Liver (tissue), 3 donors: ENCODE measurements at regions not wholly inside any gene's neighbourhood (a gene's known extent, or its start where the extent isn't known, plus 50 kb on each side); places are given as distances from the start of the nearest gene placed in this dataset.

Experiments
- HNF4A ChIP-seq, 2 donors: conservative IDR thresholded peaks; 2 replicates each; pipeline ENCODE4 v1.6.1; 2016; ENCODE audit warnings: antibody characterized with exemption in 2 of 2, mild to moderate bottlenecking in 2 of 2
- JUND ChIP-seq, 2 donors: IDR thresholded peaks; 2 replicates each; pipeline ENCODE4 v1.6.1; 2016; ENCODE audit warnings: antibody characterized with exemption in 2 of 2
- NR2F2 ChIP-seq: IDR thresholded peaks from 2 replicates; pipeline ENCODE4 v1.6.1; 2016; ENCODE audit warnings: antibody characterized with exemption
- RAD21 ChIP-seq, 2 donors: IDR thresholded peaks; 2 replicates each; pipeline ENCODE4 v1.6.1; 2016; ENCODE audit warnings: antibody characterized with exemption in 2 of 2, mild to moderate bottlenecking in 2 of 2
- TAF1 ChIP-seq: conservative IDR thresholded peaks from 2 replicates; pipeline ENCODE4 v1.6.1; 2016; ENCODE audit warnings: antibody characterized with exemption, mild to moderate bottlenecking
- YY1 ChIP-seq: IDR thresholded peaks from 2 replicates; pipeline ENCODE4 v1.6.1; 2016; ENCODE audit warnings: antibody characterized with exemption, mild to moderate bottlenecking
- TF ChIP-seq, protein P1 (sequence below): fragments of 150-350 bp; IDR thresholded peaks from 2 replicates; pipeline ENCODE4 v1.5.1; 2017; ENCODE audit warnings: improper control_type of control experiment, low read depth, low read length; ENCODE audit not compliant: missing input control
- TF ChIP-seq, protein P2 (sequence below): IDR thresholded peaks from 2 replicates; pipeline ENCODE4 v1.6.1; 2016; ENCODE audit warnings: antibody characterized with exemption
- TF ChIP-seq, protein P3 (sequence below): IDR thresholded peaks from 2 replicates; pipeline ENCODE4 v1.6.1; 2016; ENCODE audit warnings: antibody characterized with exemption
- TF ChIP-seq, protein P4 (sequence below): IDR thresholded peaks from 2 replicates; pipeline ENCODE4 v1.6.1; 2016; ENCODE audit warnings: antibody characterized with exemption, mild to moderate bottlenecking
- donor health status: healthy.
- donor health status: healthy.

DNA sequence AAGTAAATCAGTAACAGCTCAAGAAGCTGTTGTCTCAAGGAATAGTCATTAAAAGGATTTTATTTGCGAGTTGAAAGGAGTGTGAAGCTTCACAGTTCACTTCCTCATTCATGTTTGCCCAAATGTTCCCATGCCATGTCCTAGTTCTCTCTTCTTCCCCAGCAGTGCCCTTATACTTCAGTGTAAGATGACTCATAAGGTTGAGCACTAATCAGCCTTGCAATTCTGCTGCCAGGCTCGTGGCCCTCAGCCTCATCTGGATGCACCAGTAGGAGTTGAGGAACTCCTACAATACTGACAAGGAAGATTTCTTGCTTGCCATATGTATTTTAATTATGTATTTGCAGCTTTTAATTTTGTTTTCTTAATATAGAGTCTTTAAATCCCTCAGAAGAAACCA lies 1980.4 kb downstream of the SUCLG1 start:
- TF ChIP-seq, protein P1, sequence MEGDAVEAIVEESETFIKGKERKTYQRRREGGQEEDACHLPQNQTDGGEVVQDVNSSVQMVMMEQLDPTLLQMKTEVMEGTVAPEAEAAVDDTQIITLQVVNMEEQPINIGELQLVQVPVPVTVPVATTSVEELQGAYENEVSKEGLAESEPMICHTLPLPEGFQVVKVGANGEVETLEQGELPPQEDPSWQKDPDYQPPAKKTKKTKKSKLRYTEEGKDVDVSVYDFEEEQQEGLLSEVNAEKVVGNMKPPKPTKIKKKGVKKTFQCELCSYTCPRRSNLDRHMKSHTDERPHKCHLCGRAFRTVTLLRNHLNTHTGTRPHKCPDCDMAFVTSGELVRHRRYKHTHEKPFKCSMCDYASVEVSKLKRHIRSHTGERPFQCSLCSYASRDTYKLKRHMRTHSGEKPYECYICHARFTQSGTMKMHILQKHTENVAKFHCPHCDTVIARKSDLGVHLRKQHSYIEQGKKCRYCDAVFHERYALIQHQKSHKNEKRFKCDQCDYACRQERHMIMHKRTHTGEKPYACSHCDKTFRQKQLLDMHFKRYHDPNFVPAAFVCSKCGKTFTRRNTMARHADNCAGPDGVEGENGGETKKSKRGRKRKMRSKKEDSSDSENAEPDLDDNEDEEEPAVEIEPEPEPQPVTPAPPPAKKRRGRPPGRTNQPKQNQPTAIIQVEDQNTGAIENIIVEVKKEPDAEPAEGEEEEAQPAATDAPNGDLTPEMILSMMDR: no peak
- TF ChIP-seq YY1: no peak
- TF ChIP-seq RAD21 (IDR thresholded peaks at IDR 0.05): no peak
- TF ChIP-seq, protein P2, sequence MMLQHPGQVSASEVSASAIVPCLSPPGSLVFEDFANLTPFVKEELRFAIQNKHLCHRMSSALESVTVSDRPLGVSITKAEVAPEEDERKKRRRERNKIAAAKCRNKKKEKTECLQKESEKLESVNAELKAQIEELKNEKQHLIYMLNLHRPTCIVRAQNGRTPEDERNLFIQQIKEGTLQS: no peak
- no peak for TF ChIP-seq TAF1
- no peak for TF ChIP-seq HNF4A (conservative IDR thresholded peaks at IDR 0.05)
- TF ChIP-seq, protein P3, sequence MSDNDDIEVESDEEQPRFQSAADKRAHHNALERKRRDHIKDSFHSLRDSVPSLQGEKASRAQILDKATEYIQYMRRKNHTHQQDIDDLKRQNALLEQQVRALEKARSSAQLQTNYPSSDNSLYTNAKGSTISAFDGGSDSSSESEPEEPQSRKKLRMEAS: no peak
- TF ChIP-seq NR2F2: no peak
- no peak for TF ChIP-seq JUND (IDR thresholded peaks at IDR 0.05)
- TF ChIP-seq, protein P4, sequence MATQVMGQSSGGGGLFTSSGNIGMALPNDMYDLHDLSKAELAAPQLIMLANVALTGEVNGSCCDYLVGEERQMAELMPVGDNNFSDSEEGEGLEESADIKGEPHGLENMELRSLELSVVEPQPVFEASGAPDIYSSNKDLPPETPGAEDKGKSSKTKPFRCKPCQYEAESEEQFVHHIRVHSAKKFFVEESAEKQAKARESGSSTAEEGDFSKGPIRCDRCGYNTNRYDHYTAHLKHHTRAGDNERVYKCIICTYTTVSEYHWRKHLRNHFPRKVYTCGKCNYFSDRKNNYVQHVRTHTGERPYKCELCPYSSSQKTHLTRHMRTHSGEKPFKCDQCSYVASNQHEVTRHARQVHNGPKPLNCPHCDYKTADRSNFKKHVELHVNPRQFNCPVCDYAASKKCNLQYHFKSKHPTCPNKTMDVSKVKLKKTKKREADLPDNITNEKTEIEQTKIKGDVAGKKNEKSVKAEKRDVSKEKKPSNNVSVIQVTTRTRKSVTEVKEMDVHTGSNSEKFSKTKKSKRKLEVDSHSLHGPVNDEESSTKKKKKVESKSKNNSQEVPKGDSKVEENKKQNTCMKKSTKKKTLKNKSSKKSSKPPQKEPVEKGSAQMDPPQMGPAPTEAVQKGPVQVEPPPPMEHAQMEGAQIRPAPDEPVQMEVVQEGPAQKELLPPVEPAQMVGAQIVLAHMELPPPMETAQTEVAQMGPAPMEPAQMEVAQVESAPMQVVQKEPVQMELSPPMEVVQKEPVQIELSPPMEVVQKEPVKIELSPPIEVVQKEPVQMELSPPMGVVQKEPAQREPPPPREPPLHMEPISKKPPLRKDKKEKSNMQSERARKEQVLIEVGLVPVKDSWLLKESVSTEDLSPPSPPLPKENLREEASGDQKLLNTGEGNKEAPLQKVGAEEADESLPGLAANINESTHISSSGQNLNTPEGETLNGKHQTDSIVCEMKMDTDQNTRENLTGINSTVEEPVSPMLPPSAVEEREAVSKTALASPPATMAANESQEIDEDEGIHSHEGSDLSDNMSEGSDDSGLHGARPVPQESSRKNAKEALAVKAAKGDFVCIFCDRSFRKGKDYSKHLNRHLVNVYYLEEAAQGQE: no peak
